Neutrophil (primary cell): ENCODE measurements at regions not wholly inside any gene's neighbourhood (a gene's known extent, or its start where the extent isn't known, plus 50 kb on each side); places are given as distances from the start of the nearest gene placed in this dataset.

Experiments
- H3K27ac ChIP-seq: fragments of 200-600 bp; sonication (generic); 2 replicates; pipeline ENCODE4 v1.5.1; 2016; ENCODE audit warnings: mild to moderate bottlenecking, moderate library complexity
- H3K27me3 ChIP-seq: fragments of 200-600 bp; sonication (generic); 2 replicates; pipeline ENCODE4 v1.6.0; 2016; ENCODE audit warnings: mild to moderate bottlenecking
- H3K36me3 ChIP-seq: fragments of 200-600 bp; sonication (generic); 2 replicates; pipeline ENCODE4 v1.5.1; 2017
- H3K4me1 ChIP-seq, 2 experiments: fragments of 200-600 bp in 1 of 2; sonication (generic) in 1 of 2; 1 replicate in 1 of 2; 2 replicates in 1 of 2; pipeline versions ENCODE4 v1.5.1 to v1.6.1; 2013 to 2016; ENCODE audit warnings: low read depth in 1 of 2, low read length in 1 of 2, mild to moderate bottlenecking in 1 of 2, moderate library complexity in 1 of 2; ENCODE audit not compliant: control insufficient read depth in 1 of 2, insufficient read depth in 1 of 2
- H3K4me3 ChIP-seq, 2 experiments: fragments of 200-600 bp in 1 of 2; sonication (generic) in 1 of 2; 1 replicate in 1 of 2; 2 replicates in 1 of 2; pipeline ENCODE4 v1.5.1; 2013 to 2016; ENCODE audit warnings: low read depth in 1 of 2, low read length in 1 of 2, mild to moderate bottlenecking in 1 of 2, moderate library complexity in 1 of 2
- H3K9me3 ChIP-seq: fragments of 200-600 bp; sonication (generic); 2 replicates; pipeline ENCODE4 v1.5.1; 2016
- TF ChIP-seq, protein P1 (sequence below): fragments of 200-600 bp; sonication (generic); IDR thresholded peaks from 2 replicates; pipeline ENCODE4 v1.5.1; 2016; ENCODE audit warnings: antibody characterized with exemption

DNA sequence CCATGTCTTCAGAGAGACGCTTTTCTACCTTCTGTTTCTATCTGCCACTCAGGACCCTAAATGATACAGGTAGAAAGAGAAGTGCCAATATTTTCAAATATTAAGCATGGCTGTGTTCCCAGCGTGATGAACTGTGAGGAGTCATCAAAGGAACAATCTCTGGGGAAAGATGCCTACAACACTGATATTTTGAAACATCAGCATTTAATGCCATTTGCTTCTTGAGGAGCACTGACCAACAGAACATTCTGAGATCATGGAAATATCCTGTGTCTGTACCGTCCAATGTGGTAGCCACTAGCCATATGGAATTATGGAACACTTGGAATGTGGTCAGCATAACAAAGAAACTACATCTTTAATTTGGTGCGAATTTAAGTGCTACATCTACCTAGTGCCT lies 117.9 kb upstream of the COL6A5 start:
- TF ChIP-seq, protein P1, sequence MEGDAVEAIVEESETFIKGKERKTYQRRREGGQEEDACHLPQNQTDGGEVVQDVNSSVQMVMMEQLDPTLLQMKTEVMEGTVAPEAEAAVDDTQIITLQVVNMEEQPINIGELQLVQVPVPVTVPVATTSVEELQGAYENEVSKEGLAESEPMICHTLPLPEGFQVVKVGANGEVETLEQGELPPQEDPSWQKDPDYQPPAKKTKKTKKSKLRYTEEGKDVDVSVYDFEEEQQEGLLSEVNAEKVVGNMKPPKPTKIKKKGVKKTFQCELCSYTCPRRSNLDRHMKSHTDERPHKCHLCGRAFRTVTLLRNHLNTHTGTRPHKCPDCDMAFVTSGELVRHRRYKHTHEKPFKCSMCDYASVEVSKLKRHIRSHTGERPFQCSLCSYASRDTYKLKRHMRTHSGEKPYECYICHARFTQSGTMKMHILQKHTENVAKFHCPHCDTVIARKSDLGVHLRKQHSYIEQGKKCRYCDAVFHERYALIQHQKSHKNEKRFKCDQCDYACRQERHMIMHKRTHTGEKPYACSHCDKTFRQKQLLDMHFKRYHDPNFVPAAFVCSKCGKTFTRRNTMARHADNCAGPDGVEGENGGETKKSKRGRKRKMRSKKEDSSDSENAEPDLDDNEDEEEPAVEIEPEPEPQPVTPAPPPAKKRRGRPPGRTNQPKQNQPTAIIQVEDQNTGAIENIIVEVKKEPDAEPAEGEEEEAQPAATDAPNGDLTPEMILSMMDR, result no peak
- H3K27ac ChIP-seq, result no peak overlapping the region
- no peaks in the 10 kb centered on the region for H3K27me3 ChIP-seq
- no peaks in the 10 kb centered on the region for H3K4me1 ChIP-seq
- H3K36me3 ChIP-seq, result no peaks in the 10 kb centered on the region
- H3K9me3 ChIP-seq, result no peaks in the 10 kb centered on the region
- H3K4me3 ChIP-seq, result no peak overlapping the region

- TF ChIP-seq, protein P1, result no peak
- H3K9me3 ChIP-seq, result no peaks in the 10 kb centered on the region
- no peaks in the 10 kb centered on the region for H3K4me1 ChIP-seq
- peaks cover 3% of the 10 kb centered on the region for H3K27me3 ChIP-seq
- H3K27ac ChIP-seq, result no peak overlapping the region
- no peak overlapping the region for H3K4me3 ChIP-seq
- no peaks in the 10 kb centered on the region for H3K36me3 ChIP-seq
These were observed 102.5 kb upstream of the COL6A5 start for GRCh38 chr3:130242850-130243569.

GRCh38 chr3:130243808-130244207 lies 101.7 kb upstream of the COL6A5 start:
- peaks cover 3% of the 10 kb centered on the region for H3K27me3 ChIP-seq
- H3K9me3 ChIP-seq, result no peaks in the 10 kb centered on the region
- TF ChIP-seq, protein P1, result no peak
- no peak overlapping the region for H3K4me3 ChIP-seq
- H3K27ac ChIP-seq, result no peak overlapping the region
- H3K36me3 ChIP-seq, result no peaks in the 10 kb centered on the region
- H3K4me1 ChIP-seq, result no peaks in the 10 kb centered on the region

GRCh38 chr3:130250982-130251381 lies 94.5 kb upstream of the COL6A5 start:
- Histone ChIP-seq H3K4me3 (no peak overlapping the region), H3K36me3 (no peaks in the 10 kb centered on the region), H3K27ac (no peak overlapping the region), H3K27me3 (no peaks in the 10 kb centered on the region), H3K9me3 (no peaks in the 10 kb centered on the region), H3K4me1 (no peaks in the 10 kb centered on the region)
- TF ChIP-seq, protein P1, result no peak

DNA sequence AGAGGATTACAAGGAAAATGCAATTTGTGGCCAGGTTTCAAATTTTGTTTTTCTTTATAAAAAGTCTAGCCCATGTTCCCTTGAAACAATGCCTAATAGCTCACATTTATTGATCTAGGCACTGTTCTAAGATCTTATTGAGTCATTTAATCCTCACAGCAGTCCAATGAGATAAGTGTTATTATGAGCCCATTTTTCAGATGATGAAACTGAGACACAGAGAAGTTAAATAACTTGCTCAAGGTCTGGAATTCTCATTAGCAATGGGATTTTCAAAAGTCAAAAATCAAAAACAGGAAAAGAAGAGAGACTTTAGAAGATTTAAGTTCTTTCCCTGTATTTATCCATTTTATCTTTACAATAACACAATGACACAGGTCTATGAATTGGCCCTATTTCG lies 90.0 kb upstream of the COL6A5 start:
- no peak overlapping the region for H3K4me3 ChIP-seq
- H3K9me3 ChIP-seq, result no peaks in the 10 kb centered on the region
- H3K27ac ChIP-seq, result no peak overlapping the region
- H3K4me1 ChIP-seq, result no peaks in the 10 kb centered on the region
- TF ChIP-seq, protein P1, result no peak
- no peaks in the 10 kb centered on the region for H3K36me3 ChIP-seq
- no peaks in the 10 kb centered on the region for H3K27me3 ChIP-seq
